ENCODE measurements at regions not wholly inside any gene's neighbourhood (a gene's known extent, or its start where the extent isn't known, plus 50 kb on each side); places are given as distances from the start of the nearest gene placed in this dataset.
A peak's percentile ranks its signal among the peaks of the same experiment; 100 is the strongest.

- Histone ChIP-seq H2BK20ac (ENCODE audit: low read depth, low read length, poor library complexity, severe bottlenecking) (no peak overlapping the region), H3K9ac (ENCODE audit: extremely low read depth, insufficient read length, low read length) (no peak overlapping the region), H2BK15ac (ENCODE audit: low read depth, low read length) (no peak overlapping the region), H3K27me3 (ENCODE audit: insufficient read depth, low read length) (no peaks in the 10 kb centered on the region), H3K14ac (ENCODE audit: insufficient read depth, low read length) (no peak overlapping the region), H4K5ac (ENCODE audit: insufficient read length, low read depth, low read length) (no peak overlapping the region), H2AFZ (ENCODE audit: low read length) (no peak overlapping the region), H3K4me2 (ENCODE audit: insufficient read depth, insufficient read length, low read length) (no peak overlapping the region), H4K8ac (replicated peaks; ENCODE audit: insufficient read length, low read depth, low read length) (no peak overlapping the region), H3K4me1 (ENCODE audit: insufficient read depth, low read length) (no peaks in the 10 kb centered on the region), H3T11ph (ENCODE audit: low read length) (no peak overlapping the region), H3K27ac (ENCODE audit: insufficient read length, low read depth, low read length) (no peak overlapping the region), H3K79me2 (ENCODE audit: insufficient read depth, low read length) (no peaks in the 10 kb centered on the region), H3K23ac (ENCODE audit: insufficient read length, low read depth, low read length) (no peak overlapping the region), H3K9me3 (ENCODE audit: control insufficient read depth, low read depth, low read length) (no peaks in the 10 kb centered on the region), H3K4ac (ENCODE audit: low read depth, low read length) (no peak overlapping the region), H2AK5ac (ENCODE audit: insufficient read length, low read length) (no peak overlapping the region), H4K91ac (ENCODE audit: insufficient read length, low read depth, low read length) (no peak overlapping the region), H2BK5ac (ENCODE audit: insufficient read length, low read length) (no peak overlapping the region), H4K20me1 (ENCODE audit: control insufficient read depth, insufficient read depth, insufficient read length) (no peaks in the 10 kb centered on the region), H3K79me1 (ENCODE audit: insufficient read depth, low read depth, low read length, poor library complexity, severe bottlenecking) (no peaks in the 10 kb centered on the region), H2BK12ac (ENCODE audit: insufficient read length, low read depth, low read length) (no peak overlapping the region), H3K18ac (ENCODE audit: insufficient read length, low read depth, low read length) (no peak overlapping the region), H3K56ac (ENCODE audit: insufficient read length, low read depth, low read length) (no peak overlapping the region), H2BK120ac (ENCODE audit: low read depth, low read length, poor library complexity, severe bottlenecking) (no peak overlapping the region), H3K23me2 (ENCODE audit: insufficient read length, low read depth, low read length, poor library complexity, severe bottlenecking) (no peaks in the 10 kb centered on the region)
- Mint-ChIP-seq H3K4me1 (peaks cover 24 to 46% of the 10 kb centered on the region in 2 experiments), H3K27me3 (ENCODE audit: low read depth) (peaks cover 20% of the 10 kb centered on the region), H3K27ac (no peak overlapping the region; a peak in 1 of 7 replicates), H3K4me3 (no peak overlapping the region), H3K9me3 (no peaks in the 10 kb centered on the region; a peak in 1 of 5 replicates), H3K36me3 (ENCODE audit: insufficient read depth in 1 of 3, low read depth in 3 of 3) (no peaks in the 10 kb centered on the region; a peak in 1 of 7 replicates)
- DNase-seq = peak; percentile 20
- no CpG with 5 or more reads among the region's 26 CpGs for WGBS (ENCODE audit: extremely low coverage, insufficient read length, low lambda C conversion rate)
- no peak for TF ChIP-seq CTCF (conservative IDR thresholded peaks at IDR 0.05)
These were observed 83.1 kb downstream of the CPN2 start for GRCh38 chr3:194267744-194268653.

Data from H9 (cell line).